ENCODE measurements at regions not wholly inside any gene's neighbourhood (a gene's known extent, or its start where the extent isn't known, plus 50 kb on each side); places are given as distances from the start of the nearest gene placed in this dataset.

GRCh38 chr2:12982149-12982584, 265.4 kb downstream of the TRIB2 start:
- no peaks in the 10 kb centered on the region for H3K36me3 ChIP-seq
- H3K9me3 ChIP-seq (ENCODE audit: low read depth): no peaks in the 10 kb centered on the region
- no peak overlapping the region for H3K9ac ChIP-seq
- no peak overlapping the region for H3K27ac ChIP-seq
- Mint-ChIP-seq H3K27me3 (ENCODE audit: insufficient read depth, low read depth) (no peaks in the 10 kb centered on the region), H3K4me1 (peaks cover 18% of the 10 kb centered on the region), H3K27ac (no peak overlapping the region), H3K36me3 (no peaks in the 10 kb centered on the region), H3K9me3 (no peaks in the 10 kb centered on the region), H3K4me3 (no peak overlapping the region)
- H3K4me1 ChIP-seq: no peaks in the 10 kb centered on the region
- no peaks in the 10 kb centered on the region for H3K79me2 ChIP-seq (ENCODE audit: low read depth)
- no peaks in the 10 kb centered on the region for H4K20me1 ChIP-seq (ENCODE audit: low read depth)
- TF ChIP-seq EZH2 (IDR thresholded peaks at IDR 0.05) (no peak), CTCF (IDR thresholded peaks at IDR 0.05) (no peak), EZH2phosphoT487 (IDR thresholded peaks at IDR 0.05) (no peak)
- H2AFZ ChIP-seq (replicated peaks): no peak overlapping the region
- no peak for DNase-seq (ENCODE audit: low spot score)
- no peak overlapping the region for H3K4me2 ChIP-seq
- no peaks in the 10 kb centered on the region for H3K27me3 ChIP-seq
- no peaks in the 10 kb centered on the region for H3F3A ChIP-seq (ENCODE audit: low read depth)
- no peak overlapping the region for H3K4me3 ChIP-seq

- H3K27ac Mint-ChIP-seq: no peak overlapping the region
Measured at GRCh38 chr2:12987246-12987645, 270.5 kb downstream of the TRIB2 start.

GRCh38 chr2:12988279-12988678, 271.5 kb downstream of the TRIB2 start:
- no peak overlapping the region for H3K4me3 ChIP-seq
- no peak for TF ChIP-seq EZH2phosphoT487 (IDR thresholded peaks at IDR 0.05)
- peaks cover 2% of the 10 kb centered on the region for H3K9me3 Mint-ChIP-seq

More at GRCh38 chr2:12987246-12987645, 270.5 kb downstream of the TRIB2 start:
- Histone ChIP-seq H3K27ac (no peak overlapping the region), H3K4me2 (no peak overlapping the region), H3K36me3 (no peaks in the 10 kb centered on the region), H3K9me3 (ENCODE audit: low read depth) (no peaks in the 10 kb centered on the region), H3F3A (ENCODE audit: low read depth) (no peaks in the 10 kb centered on the region), H3K27me3 (no peaks in the 10 kb centered on the region), H4K20me1 (ENCODE audit: low read depth) (no peaks in the 10 kb centered on the region), H3K4me1 (no peaks in the 10 kb centered on the region), H3K79me2 (ENCODE audit: low read depth) (no peaks in the 10 kb centered on the region), H3K9ac (no peak overlapping the region), H2AFZ (replicated peaks) (no peak overlapping the region), H3K4me3 (no peak overlapping the region)
- Mint-ChIP-seq H3K36me3 (no peaks in the 10 kb centered on the region), H3K4me1 (peaks cover 2% of the 10 kb centered on the region), H3K9me3 (peaks cover 2% of the 10 kb centered on the region), H3K4me3 (no peak overlapping the region), H3K27me3 (ENCODE audit: insufficient read depth, low read depth) (no peaks in the 10 kb centered on the region)
- DNase-seq (ENCODE audit: low spot score): no peak
- no peak for TF ChIP-seq EZH2 (IDR thresholded peaks at IDR 0.05)
- TF ChIP-seq EZH2phosphoT487 (IDR thresholded peaks at IDR 0.05): no peak
- TF ChIP-seq CTCF (IDR thresholded peaks at IDR 0.05): no peak

GRCh38 chr2:12990523-12990922, 273.8 kb downstream of the TRIB2 start:
- Mint-ChIP-seq H3K9me3 (peaks cover 2% of the 10 kb centered on the region), H3K4me3 (no peak overlapping the region), H3K27ac (no peak overlapping the region), H3K36me3 (no peaks in the 10 kb centered on the region), H3K27me3 (ENCODE audit: insufficient read depth, low read depth) (no peaks in the 10 kb centered on the region), H3K4me1 (no peaks in the 10 kb centered on the region)
- no peak overlapping the region for H3K9ac ChIP-seq
- no peak overlapping the region for H2AFZ ChIP-seq (replicated peaks)
- H3K9me3 ChIP-seq (ENCODE audit: low read depth): no peaks in the 10 kb centered on the region
- DNase-seq (ENCODE audit: low spot score): no peak
- TF ChIP-seq CTCF (IDR thresholded peaks at IDR 0.05): peak; percentile 35
- TF ChIP-seq EZH2 (IDR thresholded peaks at IDR 0.05): no peak
- H3K36me3 ChIP-seq: no peaks in the 10 kb centered on the region
- H3F3A ChIP-seq (ENCODE audit: low read depth): no peaks in the 10 kb centered on the region
- no peaks in the 10 kb centered on the region for H4K20me1 ChIP-seq (ENCODE audit: low read depth)
- no peak overlapping the region for H3K4me3 ChIP-seq
- no peak overlapping the region for H3K27ac ChIP-seq
- no peaks in the 10 kb centered on the region for H3K79me2 ChIP-seq (ENCODE audit: low read depth)
- no peak overlapping the region for H3K4me2 ChIP-seq
- no peaks in the 10 kb centered on the region for H3K27me3 ChIP-seq
- H3K4me1 ChIP-seq: no peaks in the 10 kb centered on the region

More at GRCh38 chr2:12988279-12988678, 271.5 kb downstream of the TRIB2 start:
- H2AFZ ChIP-seq (replicated peaks): no peak overlapping the region
- no peaks in the 10 kb centered on the region for H3F3A ChIP-seq (ENCODE audit: low read depth)
- DNase-seq (ENCODE audit: low spot score): no peak
- H3K9ac ChIP-seq: no peak overlapping the region
- H3K27ac ChIP-seq: no peak overlapping the region
- Mint-ChIP-seq H3K27me3 (ENCODE audit: insufficient read depth, low read depth) (no peaks in the 10 kb centered on the region), H3K4me3 (no peak overlapping the region), H3K4me1 (peaks cover under 1% of the 10 kb centered on the region), H3K36me3 (no peaks in the 10 kb centered on the region), H3K27ac (no peak overlapping the region)
- no peaks in the 10 kb centered on the region for H3K9me3 ChIP-seq (ENCODE audit: low read depth)
- H3K4me1 ChIP-seq: no peaks in the 10 kb centered on the region
- no peak overlapping the region for H3K4me2 ChIP-seq
- H3K79me2 ChIP-seq (ENCODE audit: low read depth): no peaks in the 10 kb centered on the region
- no peaks in the 10 kb centered on the region for H3K27me3 ChIP-seq
- no peaks in the 10 kb centered on the region for H4K20me1 ChIP-seq (ENCODE audit: low read depth)
- H3K36me3 ChIP-seq: no peaks in the 10 kb centered on the region
